HEK293 (cell line): ENCODE measurements at regions not wholly inside any gene's neighbourhood (a gene's known extent, or its start where the extent isn't known, plus 50 kb on each side); places are given as distances from the start of the nearest gene placed in this dataset.
A peak's percentile ranks its signal among the peaks of the same experiment; 100 is the strongest.

Source experiments
- CTCF ChIA-PET: fragments of 350-600 bp; formaldehyde crosslinking; extraction: SDS; loops from one replicate; lab custom pipeline; 2021; ENCODE audit warnings: antibody characterized with exemption; lab: Yijun Ruan, JAX
- POLR2A ChIA-PET: fragments of 300-600 bp; formaldehyde crosslinking; extraction: SDS; loops from one replicate; lab custom pipeline; 2020; ENCODE audit warnings: antibody characterized with exemption, inconsistent platforms; lab: Yijun Ruan, JAX
- H3K27ac ChIP-seq: fragments of 200-500 bp; sonication (Bioruptor generic); 2 replicates; pipeline ENCODE4 v1.5.1; 2014; ENCODE audit warnings: low read depth, low read length, control low read depth, inconsistent platforms; ENCODE audit errors: extremely low read depth
- H3K36me3 ChIP-seq, 2 experiments: fragments of 200-500 bp in 1 of 2; sonication (Bioruptor generic) in 1 of 2; 1 replicate in 1 of 2; 2 replicates in 1 of 2; pipeline ENCODE4 v1.5.1; 2014 to 2017; ENCODE audit warnings: inconsistent platforms in 2 of 2, low read length in 2 of 2; ENCODE audit not compliant: control insufficient read depth in 2 of 2, insufficient read depth in 1 of 2
- H3K4me1 ChIP-seq: fragments of 200-500 bp; sonication (Bioruptor generic); 2 replicates; pipeline ENCODE4 v1.5.1; 2014; ENCODE audit warnings: mild to moderate bottlenecking, low read length, inconsistent platforms; ENCODE audit not compliant: control insufficient read depth, insufficient read depth
- H3K4me3 ChIP-seq: 2 replicates; pipeline ENCODE4 v1.5.1; 2011; ENCODE audit warnings: low read depth, mild to moderate bottlenecking, control low read depth, low read length, moderate library complexity
- H3K9me3 ChIP-seq: fragments of 200-500 bp; sonication (Bioruptor generic); 2 replicates; pipeline ENCODE4 v1.5.1; 2014; ENCODE audit warnings: low read depth, low read length, inconsistent platforms; ENCODE audit not compliant: control insufficient read depth, insufficient read depth
- FEZF1 ChIP-seq: fragments of 450-650 bp; formaldehyde crosslinking; IDR thresholded peaks from 2 replicates; pipeline ENCODE4 v1.5.1; 2016; ENCODE audit warnings: missing biosample characterization, missing genetic modification characterization
- GFI1B ChIP-seq: fragments of 450-650 bp; formaldehyde crosslinking; IDR thresholded peaks from 2 replicates; pipeline ENCODE4 v1.5.1; 2016; ENCODE audit warnings: missing biosample characterization, missing genetic modification characterization
- GLI4 ChIP-seq: fragments of 450-650 bp; formaldehyde crosslinking; IDR thresholded peaks from 2 replicates; pipeline ENCODE4 v1.5.1; 2016; ENCODE audit warnings: missing biosample characterization, missing genetic modification characterization
- IKZF3 ChIP-seq: fragments of 450-650 bp; IDR thresholded peaks from 2 replicates; pipeline ENCODE4 v1.5.0; 2018; ENCODE audit warnings: missing biosample characterization, mild to moderate bottlenecking, missing genetic modification characterization, moderate library complexity
- SCRT1 ChIP-seq: fragments of 450-650 bp; formaldehyde crosslinking; IDR thresholded peaks from 2 replicates; pipeline ENCODE4 v1.5.1; 2016; ENCODE audit warnings: missing biosample characterization, missing genetic modification characterization, borderline replicate concordance
- SP3 ChIP-seq: fragments of 450-650 bp; formaldehyde crosslinking; IDR thresholded peaks from 2 replicates; pipeline ENCODE4 v1.5.1; 2016; ENCODE audit warnings: missing biosample characterization, missing genetic modification characterization
- ZNF112 ChIP-seq: fragments of 450-650 bp; formaldehyde crosslinking; IDR thresholded peaks from 2 replicates; pipeline ENCODE4 v1.5.0; 2017; ENCODE audit warnings: missing biosample characterization, missing genetic modification characterization
- ZNF157 ChIP-seq: fragments of 450-650 bp; formaldehyde crosslinking; IDR thresholded peaks from 2 replicates; pipeline ENCODE4 v1.5.1; 2016; ENCODE audit warnings: missing biosample characterization, missing genetic modification characterization
- ZNF174 ChIP-seq: fragments of 450-650 bp; formaldehyde crosslinking; IDR thresholded peaks from 2 replicates; pipeline ENCODE4 v1.5.0; 2017; ENCODE audit warnings: missing biosample characterization, mild to moderate bottlenecking, missing genetic modification characterization
- ZNF175 ChIP-seq: fragments of 450-650 bp; formaldehyde crosslinking; IDR thresholded peaks from 2 replicates; pipeline ENCODE4 v1.5.1; 2016; ENCODE audit warnings: missing biosample characterization, missing genetic modification characterization
- ZNF184 ChIP-seq: fragments of 450-650 bp; IDR thresholded peaks from 2 replicates; pipeline ENCODE4 v1.5.1; 2018; ENCODE audit warnings: missing biosample characterization, mild to moderate bottlenecking, missing genetic modification characterization
- ZNF19 ChIP-seq: fragments of 450-650 bp; formaldehyde crosslinking; IDR thresholded peaks from 2 replicates; pipeline ENCODE4; 2016; ENCODE audit warnings: missing biosample characterization, missing genetic modification characterization, low read depth
- ZNF221 ChIP-seq: fragments of 450-650 bp; formaldehyde crosslinking; IDR thresholded peaks from 2 replicates; pipeline ENCODE4 v1.5.1; 2017; ENCODE audit warnings: missing biosample characterization, missing genetic modification characterization, borderline replicate concordance
- ZNF239 ChIP-seq: fragments of 450-650 bp; formaldehyde crosslinking; IDR thresholded peaks from 2 replicates; pipeline ENCODE4 v1.5.1; 2016; ENCODE audit warnings: missing biosample characterization, missing genetic modification characterization
- ZNF266 ChIP-seq: fragments of 450-650 bp; formaldehyde crosslinking; IDR thresholded peaks from 2 replicates; pipeline ENCODE4 v1.5.1; 2016; ENCODE audit warnings: missing biosample characterization, missing genetic modification characterization, low read depth
- ZNF341 ChIP-seq: fragments of 450-650 bp; formaldehyde crosslinking; IDR thresholded peaks from 2 replicates; pipeline ENCODE4; 2016; ENCODE audit warnings: low read depth, missing biosample characterization, missing genetic modification characterization
- ZNF488 ChIP-seq: fragments of 450-650 bp; formaldehyde crosslinking; IDR thresholded peaks from 2 replicates; pipeline ENCODE4 v1.5.1; 2016; ENCODE audit warnings: missing biosample characterization, missing genetic modification characterization
- ZNF510 ChIP-seq: fragments of 450-650 bp; formaldehyde crosslinking; IDR thresholded peaks from 2 replicates; pipeline ENCODE4 v1.5.1; 2018; ENCODE audit warnings: mild to moderate bottlenecking, missing genetic modification characterization, missing biosample characterization; ENCODE audit not compliant: insufficient replicate concordance
- ZNF530 ChIP-seq: fragments of 450-650 bp; formaldehyde crosslinking; IDR thresholded peaks from 2 replicates; pipeline ENCODE4 v1.5.1; 2016; ENCODE audit warnings: low read depth, missing biosample characterization, missing genetic modification characterization
- ZNF600 ChIP-seq: fragments of 450-650 bp; formaldehyde crosslinking; IDR thresholded peaks from 2 replicates; pipeline ENCODE4 v1.5.1; 2016; ENCODE audit warnings: missing biosample characterization, missing genetic modification characterization
- ZNF677 ChIP-seq: fragments of 450-650 bp; IDR thresholded peaks from 2 replicates; pipeline ENCODE4 v1.5.0; 2018; ENCODE audit warnings: missing biosample characterization, mild to moderate bottlenecking, missing genetic modification characterization, moderate library complexity
- ZNF707 ChIP-seq: fragments of 450-650 bp; formaldehyde crosslinking; IDR thresholded peaks from 2 replicates; pipeline ENCODE4 v1.5.1; 2016; ENCODE audit warnings: missing biosample characterization, missing genetic modification characterization
- ZNF791 ChIP-seq: fragments of 450-650 bp; formaldehyde crosslinking; IDR thresholded peaks from 2 replicates; pipeline ENCODE4 v1.5.1; 2016; ENCODE audit warnings: missing biosample characterization, missing genetic modification characterization
- TF ChIP-seq, protein P1 (sequence below): fragments of 450-650 bp; formaldehyde crosslinking; IDR thresholded peaks from 2 replicates; pipeline ENCODE4 v1.5.1; 2016; ENCODE audit warnings: missing biosample characterization, missing genetic modification characterization, borderline replicate concordance
- TF ChIP-seq, protein P2 (sequence below): fragments of 450-650 bp; formaldehyde crosslinking; IDR thresholded peaks from 2 replicates; pipeline ENCODE4 v1.5.1; 2016; ENCODE audit warnings: missing biosample characterization, missing genetic modification characterization
- TF ChIP-seq, protein P3 (sequence below): fragments of 450-650 bp; formaldehyde crosslinking; IDR thresholded peaks from 2 replicates; pipeline ENCODE4 v1.5.1; 2016; ENCODE audit warnings: missing biosample characterization, missing genetic modification characterization
- TF ChIP-seq, protein P4 (sequence below): fragments of 450-650 bp; formaldehyde crosslinking; IDR thresholded peaks from 2 replicates; pipeline ENCODE4 v1.5.0; 2017; ENCODE audit warnings: missing biosample characterization, missing genetic modification characterization, borderline replicate concordance

DNA sequence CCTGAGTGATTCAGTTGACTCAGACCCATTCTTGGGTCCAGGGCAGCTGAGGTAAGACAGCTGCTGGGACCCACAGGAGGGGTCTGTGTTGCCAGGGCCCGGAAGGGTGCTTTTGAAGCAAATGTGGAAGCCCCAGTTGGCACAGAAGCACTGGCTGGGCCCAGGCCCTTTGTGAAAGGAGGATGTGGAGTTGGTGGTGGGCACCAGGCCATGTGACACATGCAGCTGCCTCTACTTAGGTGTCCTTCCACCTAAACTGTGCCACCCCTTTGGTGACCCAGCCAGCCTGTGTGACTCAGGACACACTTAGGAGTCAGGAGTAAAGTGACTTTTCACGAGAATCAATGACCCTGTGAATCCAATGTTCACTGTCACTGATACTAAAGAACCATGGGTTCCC, 114.3 kb upstream of the SLC25A48 start:
- no peak overlapping the region for H3K27ac ChIP-seq
- H3K36me3 ChIP-seq: no peaks in the 10 kb centered on the region
- H3K9me3 ChIP-seq: no peaks in the 10 kb centered on the region
- TF ChIP-seq ZNF677 (tag by site-specific recombination) (no peak), ZNF488 (tag by site-specific recombination) (no peak), IKZF3 (tag by site-specific recombination) (no peak), GFI1B (tag by site-specific recombination) (no peak), ZNF341 (tag by site-specific recombination) (no peak), ZNF184 (tag by site-specific recombination) (no peak), ZNF19 (tag by site-specific recombination) (no peak), ZNF175 (tag by site-specific recombination) (no peak), ZNF510 (no peak), ZNF174 (no peak), ZNF157 (tag by site-specific recombination) (no peak), ZNF112 (tag by site-specific recombination) (no peak), FEZF1 (tag by site-specific recombination) (no peak), ZNF221 (tag by site-specific recombination) (no peak), ZNF239 (tag by site-specific recombination) (no peak), ZNF266 (tag by site-specific recombination) (no peak), SCRT1 (no peak), ZNF530 (tag by site-specific recombination) (no peak)
- TF ChIP-seq, protein P1, sequence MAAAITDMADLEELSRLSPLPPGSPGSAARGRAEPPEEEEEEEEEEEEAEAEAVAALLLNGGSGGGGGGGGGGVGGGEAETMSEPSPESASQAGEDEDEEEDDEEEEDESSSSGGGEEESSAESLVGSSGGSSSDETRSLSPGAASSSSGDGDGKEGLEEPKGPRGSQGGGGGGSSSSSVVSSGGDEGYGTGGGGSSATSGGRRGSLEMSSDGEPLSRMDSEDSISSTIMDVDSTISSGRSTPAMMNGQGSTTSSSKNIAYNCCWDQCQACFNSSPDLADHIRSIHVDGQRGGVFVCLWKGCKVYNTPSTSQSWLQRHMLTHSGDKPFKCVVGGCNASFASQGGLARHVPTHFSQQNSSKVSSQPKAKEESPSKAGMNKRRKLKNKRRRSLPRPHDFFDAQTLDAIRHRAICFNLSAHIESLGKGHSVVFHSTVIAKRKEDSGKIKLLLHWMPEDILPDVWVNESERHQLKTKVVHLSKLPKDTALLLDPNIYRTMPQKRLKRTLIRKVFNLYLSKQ (tag by site-specific recombination): no peak
- TF ChIP-seq, protein P2, sequence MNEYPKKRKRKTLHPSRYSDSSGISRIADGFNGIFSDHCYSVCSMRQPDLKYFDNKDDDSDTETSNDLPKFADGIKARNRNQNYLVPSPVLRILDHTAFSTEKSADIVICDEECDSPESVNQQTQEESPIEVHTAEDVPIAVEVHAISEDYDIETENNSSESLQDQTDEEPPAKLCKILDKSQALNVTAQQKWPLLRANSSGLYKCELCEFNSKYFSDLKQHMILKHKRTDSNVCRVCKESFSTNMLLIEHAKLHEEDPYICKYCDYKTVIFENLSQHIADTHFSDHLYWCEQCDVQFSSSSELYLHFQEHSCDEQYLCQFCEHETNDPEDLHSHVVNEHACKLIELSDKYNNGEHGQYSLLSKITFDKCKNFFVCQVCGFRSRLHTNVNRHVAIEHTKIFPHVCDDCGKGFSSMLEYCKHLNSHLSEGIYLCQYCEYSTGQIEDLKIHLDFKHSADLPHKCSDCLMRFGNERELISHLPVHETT (tag by site-specific recombination): no peak
- POLR2A ChIA-PET: no interaction called here
- no peak overlapping the region for H3K4me3 ChIP-seq
- CTCF ChIA-PET: interaction anchor here (0.5 to 0.8 kb wide), 2 partner anchors 117 to 154 kb away, joined by 3 to 4 read pairs; no protein-coding TSS in a partner anchor
- no peaks in the 10 kb centered on the region for H3K4me1 ChIP-seq

GRCh38 chr5:135719428-135720063, 114.9 kb upstream of the SLC25A48 start:
- CTCF ChIA-PET: interaction anchor here (0.5 to 0.8 kb wide), 2 partner anchors 116 to 153 kb away, joined by 3 to 4 read pairs; no protein-coding TSS in a partner anchor
- TF ChIP-seq, protein P3, sequence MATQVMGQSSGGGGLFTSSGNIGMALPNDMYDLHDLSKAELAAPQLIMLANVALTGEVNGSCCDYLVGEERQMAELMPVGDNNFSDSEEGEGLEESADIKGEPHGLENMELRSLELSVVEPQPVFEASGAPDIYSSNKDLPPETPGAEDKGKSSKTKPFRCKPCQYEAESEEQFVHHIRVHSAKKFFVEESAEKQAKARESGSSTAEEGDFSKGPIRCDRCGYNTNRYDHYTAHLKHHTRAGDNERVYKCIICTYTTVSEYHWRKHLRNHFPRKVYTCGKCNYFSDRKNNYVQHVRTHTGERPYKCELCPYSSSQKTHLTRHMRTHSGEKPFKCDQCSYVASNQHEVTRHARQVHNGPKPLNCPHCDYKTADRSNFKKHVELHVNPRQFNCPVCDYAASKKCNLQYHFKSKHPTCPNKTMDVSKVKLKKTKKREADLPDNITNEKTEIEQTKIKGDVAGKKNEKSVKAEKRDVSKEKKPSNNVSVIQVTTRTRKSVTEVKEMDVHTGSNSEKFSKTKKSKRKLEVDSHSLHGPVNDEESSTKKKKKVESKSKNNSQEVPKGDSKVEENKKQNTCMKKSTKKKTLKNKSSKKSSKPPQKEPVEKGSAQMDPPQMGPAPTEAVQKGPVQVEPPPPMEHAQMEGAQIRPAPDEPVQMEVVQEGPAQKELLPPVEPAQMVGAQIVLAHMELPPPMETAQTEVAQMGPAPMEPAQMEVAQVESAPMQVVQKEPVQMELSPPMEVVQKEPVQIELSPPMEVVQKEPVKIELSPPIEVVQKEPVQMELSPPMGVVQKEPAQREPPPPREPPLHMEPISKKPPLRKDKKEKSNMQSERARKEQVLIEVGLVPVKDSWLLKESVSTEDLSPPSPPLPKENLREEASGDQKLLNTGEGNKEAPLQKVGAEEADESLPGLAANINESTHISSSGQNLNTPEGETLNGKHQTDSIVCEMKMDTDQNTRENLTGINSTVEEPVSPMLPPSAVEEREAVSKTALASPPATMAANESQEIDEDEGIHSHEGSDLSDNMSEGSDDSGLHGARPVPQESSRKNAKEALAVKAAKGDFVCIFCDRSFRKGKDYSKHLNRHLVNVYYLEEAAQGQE: no peak
- TF ChIP-seq ZNF791 (tag by site-specific recombination) (no peak), GLI4 (tag by site-specific recombination) (no peak), ZNF600 (peak; percentile 43; the same call in 1 of the 2 replicates), ZNF707 (no peak), SP3 (tag by site-specific recombination) (no peak), SCRT1 (no peak)
- TF ChIP-seq, protein P4, sequence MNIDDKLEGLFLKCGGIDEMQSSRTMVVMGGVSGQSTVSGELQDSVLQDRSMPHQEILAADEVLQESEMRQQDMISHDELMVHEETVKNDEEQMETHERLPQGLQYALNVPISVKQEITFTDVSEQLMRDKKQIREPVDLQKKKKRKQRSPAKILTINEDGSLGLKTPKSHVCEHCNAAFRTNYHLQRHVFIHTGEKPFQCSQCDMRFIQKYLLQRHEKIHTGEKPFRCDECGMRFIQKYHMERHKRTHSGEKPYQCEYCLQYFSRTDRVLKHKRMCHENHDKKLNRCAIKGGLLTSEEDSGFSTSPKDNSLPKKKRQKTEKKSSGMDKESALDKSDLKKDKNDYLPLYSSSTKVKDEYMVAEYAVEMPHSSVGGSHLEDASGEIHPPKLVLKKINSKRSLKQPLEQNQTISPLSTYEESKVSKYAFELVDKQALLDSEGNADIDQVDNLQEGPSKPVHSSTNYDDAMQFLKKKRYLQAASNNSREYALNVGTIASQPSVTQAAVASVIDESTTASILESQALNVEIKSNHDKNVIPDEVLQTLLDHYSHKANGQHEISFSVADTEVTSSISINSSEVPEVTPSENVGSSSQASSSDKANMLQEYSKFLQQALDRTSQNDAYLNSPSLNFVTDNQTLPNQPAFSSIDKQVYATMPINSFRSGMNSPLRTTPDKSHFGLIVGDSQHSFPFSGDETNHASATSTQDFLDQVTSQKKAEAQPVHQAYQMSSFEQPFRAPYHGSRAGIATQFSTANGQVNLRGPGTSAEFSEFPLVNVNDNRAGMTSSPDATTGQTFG (tag by site-specific recombination): no peak

More at GRCh38 chr5:135719428-135720063, 114.9 kb upstream of the SLC25A48 start:
- Histone ChIP-seq H3K27ac (no peak overlapping the region), H3K4me1 (no peaks in the 10 kb centered on the region), H3K4me3 (no peak overlapping the region), H3K36me3 (no peaks in the 10 kb centered on the region), H3K9me3 (no peaks in the 10 kb centered on the region)
- POLR2A ChIA-PET: no interaction called here
